Activated CD8-positive, alpha-beta memory T cell treated with anti-CD3 and anti-CD28 coated beads, Interleukin-2, amount 50 U/mL, for 1 hour (primary cell): ENCODE measurements at regions not wholly inside any gene's neighbourhood (a gene's known extent, or its start where the extent isn't known, plus 50 kb on each side); places are given as distances from the start of the nearest gene placed in this dataset.
A peak's percentile ranks its signal among the peaks of the same experiment; 100 is the strongest.

Experiments
- DNase-seq: peaks from one replicate; pipeline ENCODE4 v3.0.0-alpha.2; 2020; ENCODE audit errors: extremely low read depth

GRCh38 chr18:32621034-32621433 lies 150.4 kb upstream of the GAREM1 start:
- DNase-seq, result no peak

GRCh38 chr18:32618546-32618945 lies 147.9 kb upstream of the GAREM1 start:
- no peak for DNase-seq

GRCh38 chr18:32613821-32614220 lies 143.1 kb upstream of the GAREM1 start:
- no peak for DNase-seq

GRCh38 chr18:32612651-32613050 lies 142.0 kb upstream of the GAREM1 start:
- no peak for DNase-seq

GRCh38 chr18:32610176-32610575 lies 139.5 kb upstream of the GAREM1 start:
- DNase-seq, result no peak

- DNase-seq, result no peak
Observed at GRCh38 chr18:32607816-32608215, 137.1 kb upstream of the GAREM1 start.

GRCh38 chr18:32598144-32598543 lies 127.5 kb upstream of the GAREM1 start:
- no peak for DNase-seq

GRCh38 chr18:32596501-32596900 lies 125.8 kb upstream of the GAREM1 start:
- DNase-seq, result no peak

- DNase-seq, result no peak
Observed at GRCh38 chr18:32595832-32596231, 125.2 kb upstream of the GAREM1 start.

- DNase-seq, result no peak
Observed at GRCh38 chr18:32588191-32588590, 117.5 kb upstream of the GAREM1 start.

GRCh38 chr18:32583431-32583830 lies 112.7 kb upstream of the GAREM1 start:
- DNase-seq, result no peak

GRCh38 chr18:32582455-32582854 lies 111.8 kb upstream of the GAREM1 start:
- DNase-seq, result no peak

- no peak for DNase-seq
Observed at GRCh38 chr18:32577561-32577960, 106.9 kb upstream of the GAREM1 start.

GRCh38 chr18:32576296-32576916 lies 105.7 kb upstream of the GAREM1 start:
- DNase-seq, result no peak

- DNase-seq, result no peak
Observed at GRCh38 chr18:32566960-32567359, 96.3 kb upstream of the GAREM1 start.

GRCh38 chr18:32553640-32554365 lies 83.1 kb upstream of the GAREM1 start:
- DNase-seq, result no peak

GRCh38 chr18:32553174-32553573 lies 82.5 kb upstream of the GAREM1 start:
- no peak for DNase-seq

- peak; percentile 32 for DNase-seq
Observed at GRCh38 chr18:32552421-32553030, 81.8 kb upstream of the GAREM1 start.

- no peak for DNase-seq
Observed at GRCh38 chr18:32550963-32551362, 80.3 kb upstream of the GAREM1 start.

- DNase-seq, result no peak
Observed at GRCh38 chr18:32549248-32550110, 78.8 kb upstream of the GAREM1 start.

- DNase-seq, result no peak
Observed at GRCh38 chr18:32548688-32549087, 78.0 kb upstream of the GAREM1 start.

- no peak for DNase-seq
Observed at GRCh38 chr18:32545631-32546030, 74.9 kb upstream of the GAREM1 start.
